ENCODE measurements at regions not wholly inside any gene's neighbourhood (a gene's known extent, or its start where the extent isn't known, plus 50 kb on each side); places are given as distances from the start of the nearest gene placed in this dataset.
"Not testable (repeated sequence)": the region's sequence is repeated elsewhere in the genome, so short reads cannot be mapped to it uniquely, and the experiment has no call there.

DNA sequence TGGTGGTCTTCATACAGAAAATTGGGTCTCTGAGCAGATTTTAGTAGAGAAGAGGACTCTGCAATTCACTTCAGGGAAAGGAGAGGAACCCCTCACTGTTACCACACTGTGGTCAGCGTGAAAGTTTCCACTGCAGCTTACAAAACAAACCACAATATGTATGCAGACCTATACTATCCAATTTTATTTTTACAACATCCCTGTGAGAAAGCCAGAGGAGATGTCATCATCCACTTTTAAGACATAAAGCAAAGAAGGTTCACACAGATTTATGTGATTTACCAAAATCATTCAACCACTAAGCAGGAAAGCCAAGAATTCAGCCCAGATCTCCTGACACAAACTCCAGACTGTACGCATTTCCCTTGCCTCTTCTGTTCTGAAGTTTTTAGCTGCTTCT lies 442.4 kb downstream of the FRK start:
- DNase-seq: no peak

DNA sequence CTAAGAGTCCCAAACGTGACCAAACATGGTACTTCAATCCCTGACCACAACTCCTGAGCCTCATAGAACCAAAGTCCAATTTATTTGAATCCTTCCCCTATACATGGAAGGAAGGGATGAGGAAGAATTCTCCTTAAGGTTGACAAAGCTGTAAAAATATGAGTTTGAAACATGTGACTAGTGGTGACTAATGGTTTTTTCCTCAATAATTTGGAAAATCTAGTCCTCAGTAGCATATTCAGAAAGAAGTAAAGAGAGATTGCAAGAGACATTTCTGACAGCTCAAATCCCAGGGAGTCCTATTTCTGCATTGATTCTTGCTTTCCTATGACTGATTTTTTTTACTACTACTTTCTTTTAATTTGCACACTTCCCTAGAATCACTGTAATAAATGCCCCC lies 443.7 kb downstream of the FRK start:
- no peak for DNase-seq

DNA sequence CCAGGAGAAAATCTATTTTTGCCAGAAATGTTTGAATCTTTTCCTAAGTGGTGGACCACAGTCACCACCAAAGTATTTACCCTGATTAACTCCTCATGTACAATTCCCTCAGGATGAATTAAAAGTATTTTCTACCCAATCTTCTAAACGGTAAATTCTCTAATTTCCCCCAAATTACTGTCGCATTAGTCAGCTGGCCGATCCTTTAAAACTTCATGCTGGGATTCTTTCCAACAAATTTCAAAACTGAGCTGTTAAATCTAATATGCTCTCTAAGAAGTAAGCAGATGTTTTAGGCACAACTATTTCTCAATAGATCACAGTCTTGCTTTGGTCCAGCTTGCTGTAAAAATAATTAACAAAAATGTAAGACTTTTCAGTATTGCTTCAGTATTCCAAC lies 447.2 kb downstream of the FRK start:
- DNase-seq: no peak

DNA sequence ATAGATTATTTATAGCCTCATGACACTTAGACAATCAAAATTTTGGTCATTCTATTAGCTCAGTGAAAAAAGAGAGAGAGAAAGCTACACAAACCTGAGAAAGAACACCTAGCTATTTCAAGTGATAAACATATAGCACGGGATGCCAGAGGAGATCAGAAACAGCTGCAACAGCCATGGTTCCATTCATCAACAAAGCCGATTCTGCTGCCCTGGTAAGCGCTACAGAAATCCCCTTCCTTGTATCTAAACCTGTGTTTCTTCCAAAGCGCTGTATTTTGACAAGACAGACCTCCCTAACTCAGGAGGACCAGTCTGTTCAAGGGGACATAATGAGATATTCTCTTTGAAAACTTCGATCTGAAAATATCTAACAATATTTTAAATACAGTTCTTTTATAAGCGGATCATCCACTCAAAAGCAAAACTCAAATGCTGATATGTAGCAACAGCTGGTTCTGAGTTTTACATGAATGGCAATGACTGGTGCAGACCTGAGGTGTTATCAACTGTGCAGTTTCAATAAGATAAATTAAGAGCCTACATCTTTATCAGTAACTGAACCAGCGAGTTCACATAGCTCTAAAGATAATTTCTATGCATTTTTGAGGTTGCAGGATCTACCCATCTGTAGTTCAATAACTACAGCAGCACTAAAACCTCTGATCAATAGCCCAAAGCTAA lies 447.8 kb downstream of the FRK start:
- no peak for DNase-seq

DNA sequence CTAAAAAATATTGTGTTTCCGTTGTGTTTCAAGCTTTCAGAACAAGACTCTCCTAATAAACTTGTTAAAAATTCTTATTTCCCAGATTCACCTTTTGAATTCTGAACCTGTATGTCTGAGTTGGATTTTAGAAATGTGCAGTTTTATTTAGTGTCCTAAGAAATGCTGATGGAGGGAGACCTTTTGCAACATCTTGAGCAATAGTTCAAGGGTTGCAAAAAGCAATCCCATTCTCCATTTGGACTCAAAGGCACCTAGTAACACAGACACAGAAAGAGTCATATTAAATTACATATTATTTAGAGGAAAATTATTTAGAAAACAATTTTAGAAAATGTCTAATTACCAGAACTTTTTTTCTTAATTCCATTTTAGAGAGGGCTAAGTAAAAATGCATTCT lies 448.5 kb downstream of the FRK start:
- DNase-seq: no peak

DNA sequence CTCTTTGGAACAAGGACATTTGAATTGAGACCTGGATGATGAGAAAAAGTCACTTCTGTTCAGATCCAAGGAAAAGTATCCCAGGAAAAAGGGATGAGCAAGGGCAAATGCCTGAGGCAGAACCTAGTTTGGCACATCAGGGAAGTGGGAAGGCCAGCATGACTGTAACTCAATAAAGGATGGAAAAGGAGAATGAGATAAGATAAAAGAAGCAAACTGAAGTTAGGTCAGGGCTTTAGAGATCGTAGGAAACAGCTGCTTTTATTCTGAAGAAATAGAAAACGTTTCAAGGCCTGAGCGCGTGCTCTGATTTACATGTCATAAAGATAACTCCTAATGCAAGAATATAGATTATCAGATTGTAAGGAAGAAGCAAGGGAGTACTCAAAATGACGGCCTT lies 450.0 kb downstream of the FRK start:
- no peak for DNase-seq

DNA sequence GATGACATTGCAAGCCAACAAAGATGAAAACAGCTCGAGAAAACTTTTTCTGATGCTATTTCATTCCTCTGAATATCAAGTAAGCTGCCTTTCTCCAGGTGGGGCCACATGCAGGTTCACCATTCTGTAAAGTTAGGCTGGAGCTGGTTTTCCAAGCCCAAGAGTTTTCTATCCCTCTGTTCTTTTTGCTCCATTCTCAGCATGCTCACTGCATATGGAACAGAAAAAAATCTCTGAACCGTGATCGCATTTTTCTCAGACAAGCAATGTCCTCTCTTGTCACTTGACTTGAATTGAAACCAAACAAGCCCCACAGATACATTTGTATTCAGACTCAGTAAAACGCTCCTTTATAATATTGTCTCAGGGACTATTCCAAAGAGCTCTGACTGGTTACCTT lies 451.6 kb downstream of the FRK start:
- no peak for DNase-seq

DNA sequence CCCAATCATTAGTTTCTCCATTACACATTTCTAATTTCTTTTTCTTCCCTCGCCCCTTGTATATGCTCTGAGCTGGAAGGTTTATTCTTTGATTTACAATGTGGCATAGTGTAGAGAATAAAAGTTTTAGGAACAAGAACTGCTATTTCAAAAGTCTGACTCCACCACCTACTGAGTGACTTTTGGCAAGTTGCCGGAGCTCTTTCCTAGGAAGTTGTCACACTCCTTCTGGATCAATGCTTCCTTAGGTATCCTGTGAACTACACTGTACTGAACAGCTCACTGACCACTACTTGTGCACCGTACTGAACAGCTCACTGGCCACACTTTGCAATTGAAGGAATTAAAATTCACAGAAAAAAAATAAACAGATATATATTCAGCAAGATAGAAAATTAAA lies 458.2 kb downstream of the FRK start:
- DNase-seq: no peak

DNA sequence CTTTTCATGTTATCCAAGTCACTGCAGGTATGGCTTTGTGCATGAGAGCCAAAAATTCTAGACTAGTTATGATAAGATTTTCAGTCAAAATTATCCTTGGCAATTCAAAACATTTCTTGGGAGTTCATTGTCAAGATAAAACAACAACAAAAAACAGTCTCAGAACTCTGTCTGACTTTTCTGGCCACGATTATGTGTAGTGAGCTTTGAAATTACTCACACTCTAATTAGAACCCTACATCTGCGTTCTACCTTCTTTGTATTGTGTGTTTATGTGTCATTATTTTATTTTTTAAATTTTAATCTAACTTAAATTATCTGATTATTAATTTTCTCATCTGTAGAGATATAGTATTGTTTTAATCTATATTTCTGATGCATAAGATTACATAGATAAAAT lies 459.2 kb downstream of the FRK start:
- DNase-seq: no peak

DNA sequence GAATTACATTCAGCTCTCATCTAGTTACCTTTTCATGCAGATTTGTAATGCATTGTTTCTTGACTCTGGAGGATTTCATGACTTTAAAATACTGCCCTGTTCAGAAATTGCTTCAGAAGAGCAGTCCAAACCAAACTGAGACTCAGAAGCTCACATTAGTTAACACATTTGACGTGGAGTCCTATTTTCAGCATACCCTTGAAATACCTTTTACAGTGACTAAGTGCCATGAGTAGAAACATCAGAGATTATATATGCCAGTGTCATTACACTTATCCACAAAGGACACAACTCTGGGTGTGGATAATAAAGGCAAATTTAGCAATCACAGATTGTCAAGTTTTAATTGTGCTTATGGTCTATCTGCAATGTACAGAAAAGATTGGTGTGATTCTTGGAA lies 459.6 kb downstream of the FRK start:
- no peak for DNase-seq

DNA sequence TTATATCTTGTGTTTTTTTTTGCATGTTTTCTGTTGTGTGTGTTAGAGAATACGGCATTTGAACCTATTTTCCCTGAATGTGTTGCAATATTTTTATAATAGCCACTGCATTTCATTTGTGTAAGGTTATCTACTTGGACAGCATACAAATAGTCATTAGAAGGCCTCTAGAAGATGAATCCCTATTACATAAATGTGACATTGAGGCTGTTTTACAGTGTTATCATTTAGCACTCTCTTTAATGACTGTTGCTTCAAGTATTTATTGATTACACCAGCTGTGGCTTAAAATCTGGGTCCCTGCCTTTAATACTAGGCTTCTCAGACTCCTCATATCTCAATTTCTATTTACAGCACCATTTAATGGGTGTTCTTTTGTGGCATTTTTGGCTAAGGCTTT lies 465.8 kb downstream of the FRK start:
- DNase-seq: no peak

DNA sequence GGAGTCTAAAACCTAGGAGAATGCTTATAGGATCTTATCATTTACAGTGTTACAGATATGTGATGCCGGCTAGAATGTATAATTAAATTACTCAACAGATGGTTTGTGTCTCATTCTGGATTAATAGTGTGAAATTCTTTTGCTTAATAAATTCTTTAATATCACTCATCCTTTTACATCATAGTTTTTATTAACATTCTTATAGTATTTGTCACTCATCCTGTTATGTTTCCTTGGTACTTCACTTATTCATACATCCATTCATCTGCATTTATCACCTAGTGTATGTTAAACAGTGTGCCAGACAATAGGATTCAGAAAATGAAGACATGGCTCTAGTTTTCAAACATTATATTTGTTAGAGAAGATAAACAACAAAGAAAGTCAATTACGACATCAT lies 468.7 kb downstream of the FRK start:
- DNase-seq: no peak

DNA sequence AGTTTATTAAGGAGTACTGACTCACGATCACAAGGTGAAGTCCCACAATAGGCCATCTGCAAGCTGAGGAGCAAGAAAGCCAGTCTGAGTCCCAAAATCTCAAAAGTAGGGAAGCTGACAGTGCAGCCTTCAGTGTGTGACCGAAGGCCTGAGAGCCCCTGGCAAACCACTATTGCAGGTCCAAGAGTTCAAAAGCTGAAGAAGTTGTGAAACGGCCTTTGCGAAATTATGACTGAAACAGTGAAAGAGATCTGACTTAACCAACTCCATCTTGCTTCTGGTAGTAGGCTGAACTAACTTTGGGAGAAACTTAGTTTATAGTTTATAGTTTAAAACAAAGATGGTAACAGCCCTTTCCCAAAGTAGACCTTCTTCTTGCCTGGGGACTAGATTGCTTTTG lies 471.6 kb downstream of the FRK start:
- not testable (repeated sequence) for DNase-seq

DNA sequence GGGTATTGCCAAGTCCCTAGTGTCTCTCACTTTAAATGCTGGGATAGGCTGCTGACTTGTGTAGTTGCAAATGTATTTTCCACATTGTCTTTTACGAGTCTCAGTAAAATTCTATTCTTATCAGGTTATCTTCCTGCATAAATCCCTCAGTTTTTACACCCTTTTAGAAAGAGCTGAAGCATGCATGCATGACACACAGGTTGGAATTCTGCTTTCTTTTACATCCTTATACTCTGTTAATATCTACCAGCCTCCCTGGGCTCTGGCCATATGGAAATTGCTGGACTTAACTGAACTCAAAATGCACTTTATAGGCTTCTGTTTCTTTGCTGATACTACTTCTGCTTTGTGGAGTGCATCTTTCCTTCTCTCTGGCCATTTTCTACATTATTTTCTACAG lies 477.4 kb downstream of the FRK start:
- no peak for DNase-seq

DNA sequence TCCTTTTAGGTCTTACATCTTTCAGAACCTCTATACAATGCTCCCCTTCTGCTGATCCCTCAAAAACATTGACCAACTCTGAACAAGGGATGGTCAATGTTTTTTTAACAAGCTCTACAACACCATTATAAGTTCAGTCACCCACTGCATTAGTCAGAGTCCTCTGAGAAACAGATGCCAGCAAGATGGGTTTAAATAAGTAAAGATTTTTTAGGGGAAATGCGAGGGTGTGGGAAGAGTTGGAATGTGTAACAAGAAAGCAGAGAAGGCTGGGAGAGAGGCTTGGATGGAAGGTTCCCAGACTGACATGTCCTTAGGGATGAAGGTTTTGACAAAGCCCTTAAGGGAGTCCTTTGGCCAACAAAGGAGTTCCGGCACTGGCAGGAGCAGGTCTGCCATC lies 478.3 kb downstream of the FRK start:
- DNase-seq: no peak

DNA sequence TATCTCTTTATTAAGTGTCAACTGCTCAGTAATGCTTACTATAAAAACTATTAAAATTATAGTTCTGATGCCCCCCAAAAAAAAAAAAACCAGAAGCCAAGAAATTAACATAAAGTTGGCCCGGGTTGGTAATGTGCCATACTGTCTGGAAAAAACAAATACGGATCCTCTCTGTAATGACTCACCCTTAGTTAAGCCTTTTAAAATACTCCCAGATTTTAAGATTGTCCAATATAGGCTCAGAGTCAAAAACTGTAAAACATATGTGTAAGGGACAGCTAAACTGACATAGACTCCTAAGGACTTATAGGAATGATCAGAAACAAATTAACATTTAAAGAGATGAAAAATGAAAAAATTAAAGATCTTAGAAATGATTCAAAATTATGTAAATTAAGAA lies 481.1 kb downstream of the FRK start:
- not testable (repeated sequence) for DNase-seq

DNA sequence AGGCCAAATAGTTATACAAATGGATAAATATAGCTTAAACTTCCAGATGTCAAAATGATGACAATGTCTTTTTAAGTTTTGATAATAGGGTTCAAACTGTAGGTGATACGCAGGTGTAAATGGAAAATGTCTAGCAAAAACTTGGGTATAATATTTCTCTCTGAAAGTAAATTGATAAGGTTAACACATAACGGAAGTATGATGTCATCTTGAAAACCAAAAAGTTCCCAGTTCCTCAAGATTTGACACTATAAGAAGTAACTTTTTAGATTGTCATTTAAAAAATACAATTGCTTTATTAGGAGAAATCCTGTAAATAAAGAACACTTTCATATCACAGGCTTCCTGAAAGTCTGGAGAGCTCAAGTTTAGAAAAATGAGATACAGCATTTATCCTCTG lies 483.4 kb downstream of the FRK start:
- no peak for DNase-seq

DNA sequence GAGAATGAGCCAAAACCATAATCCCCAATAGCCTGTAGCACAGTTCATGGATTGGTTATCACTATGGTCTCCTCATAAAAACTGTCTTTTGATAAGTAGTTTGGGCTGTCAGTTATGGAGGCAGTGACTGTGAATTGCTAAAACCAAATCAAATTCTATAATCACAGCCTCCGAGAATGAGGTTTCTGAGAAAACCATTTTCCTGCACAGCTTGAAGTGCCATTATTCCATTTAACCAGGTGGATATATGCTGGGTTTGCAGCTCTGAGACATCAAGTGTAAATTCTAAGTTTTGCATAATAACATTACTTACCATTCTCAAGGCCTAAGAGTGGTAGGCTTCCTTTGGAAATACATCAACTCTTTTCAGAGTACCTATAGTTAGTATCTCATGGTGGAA lies 485.4 kb downstream of the FRK start:
- no peak for DNase-seq

DNA sequence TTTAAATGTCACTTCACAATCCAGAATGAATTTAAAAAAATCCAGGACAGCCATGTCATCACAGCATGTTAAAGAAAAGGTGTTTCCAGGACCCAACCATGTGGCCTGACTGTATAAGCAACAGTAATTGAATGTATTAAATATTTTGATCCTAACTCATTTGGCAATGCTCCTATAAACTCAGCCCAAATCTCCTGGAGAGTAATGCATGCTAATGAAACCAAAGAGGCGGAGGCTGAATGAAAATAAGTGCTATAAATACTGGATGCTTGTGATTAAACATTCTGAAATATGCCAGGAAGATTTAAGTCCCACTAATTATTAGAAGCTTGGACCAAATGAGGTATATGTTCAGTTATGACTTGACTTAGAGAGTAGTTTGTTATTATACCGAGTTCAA lies 486.8 kb downstream of the FRK start:
- no peak for DNase-seq

DNA sequence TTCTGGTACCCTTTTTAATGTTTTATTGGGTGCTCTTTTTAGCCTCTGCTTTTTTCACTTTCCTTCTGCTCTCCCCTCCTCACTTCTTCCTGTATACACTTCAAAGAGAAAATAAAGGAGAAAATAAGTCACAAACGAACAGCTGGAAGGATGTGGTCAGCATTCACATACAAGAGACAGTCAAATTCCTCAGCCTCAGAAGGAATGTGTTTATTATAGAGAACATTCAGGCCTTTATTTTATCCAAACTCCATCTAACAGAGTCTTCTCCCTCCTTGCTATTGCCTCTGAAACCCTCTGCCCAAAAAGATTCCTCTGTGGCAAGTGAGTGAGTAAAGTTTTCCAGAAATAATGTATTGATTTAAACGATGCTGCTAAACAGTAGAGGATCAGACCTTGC lies 490.4 kb downstream of the FRK start:
- no peak for DNase-seq

DNA sequence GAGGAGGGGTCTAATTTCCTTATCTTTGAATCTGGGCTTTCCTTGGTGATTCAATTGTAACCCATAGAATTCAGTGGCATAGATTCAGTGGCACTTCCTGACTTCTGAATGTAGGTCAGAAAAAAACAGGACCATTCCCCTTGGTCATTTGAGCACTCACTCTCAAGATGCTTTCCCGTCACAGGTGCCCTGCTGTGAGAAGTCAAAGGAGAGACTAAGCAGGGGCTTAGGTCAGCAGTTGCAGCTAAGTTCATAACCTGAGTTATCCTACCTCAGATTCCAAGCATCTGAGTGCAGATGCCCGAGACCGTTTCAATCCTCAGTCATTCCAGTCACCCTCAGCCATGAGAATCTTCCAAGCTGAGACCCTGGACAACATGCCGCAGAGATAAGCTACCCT lies 506.6 kb downstream of the FRK start:
- no peak for DNase-seq

DNA sequence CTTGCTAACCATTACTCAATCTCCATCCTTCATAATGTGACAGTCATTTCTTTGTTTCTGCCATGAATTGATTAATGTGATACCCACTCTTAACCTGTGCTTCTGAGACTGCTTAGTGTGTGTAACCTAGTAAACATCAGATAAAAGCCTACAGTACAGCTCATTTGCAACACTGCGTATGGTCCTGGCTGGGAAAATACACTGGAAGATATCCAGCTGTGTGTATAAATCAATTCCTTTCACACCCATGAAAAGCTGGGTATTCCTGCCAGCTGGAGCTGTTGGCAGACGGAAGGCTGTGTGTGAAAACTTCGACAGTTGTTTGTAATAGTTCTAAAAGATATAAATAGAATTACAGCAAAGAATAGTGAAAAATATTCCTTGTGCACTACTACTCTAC lies 509.2 kb downstream of the FRK start:
- no peak for DNase-seq

DNA sequence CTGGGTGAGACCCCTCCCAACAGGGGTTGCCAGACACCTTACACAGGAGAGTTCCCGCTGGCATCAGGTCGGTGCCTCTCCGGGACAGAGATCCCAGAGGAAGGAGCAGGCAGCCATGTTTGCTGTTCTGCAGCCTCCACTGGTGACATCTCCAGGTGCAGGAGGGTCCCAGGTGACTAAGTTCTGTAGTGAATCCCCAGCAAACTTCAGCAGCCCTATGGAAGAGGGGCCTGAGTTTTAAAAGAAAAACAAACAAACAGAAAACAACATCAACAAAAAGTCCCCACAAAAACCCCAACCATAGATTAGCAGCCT lies 515.1 kb downstream of the FRK start:
- DNase-seq: no peak

DNA sequence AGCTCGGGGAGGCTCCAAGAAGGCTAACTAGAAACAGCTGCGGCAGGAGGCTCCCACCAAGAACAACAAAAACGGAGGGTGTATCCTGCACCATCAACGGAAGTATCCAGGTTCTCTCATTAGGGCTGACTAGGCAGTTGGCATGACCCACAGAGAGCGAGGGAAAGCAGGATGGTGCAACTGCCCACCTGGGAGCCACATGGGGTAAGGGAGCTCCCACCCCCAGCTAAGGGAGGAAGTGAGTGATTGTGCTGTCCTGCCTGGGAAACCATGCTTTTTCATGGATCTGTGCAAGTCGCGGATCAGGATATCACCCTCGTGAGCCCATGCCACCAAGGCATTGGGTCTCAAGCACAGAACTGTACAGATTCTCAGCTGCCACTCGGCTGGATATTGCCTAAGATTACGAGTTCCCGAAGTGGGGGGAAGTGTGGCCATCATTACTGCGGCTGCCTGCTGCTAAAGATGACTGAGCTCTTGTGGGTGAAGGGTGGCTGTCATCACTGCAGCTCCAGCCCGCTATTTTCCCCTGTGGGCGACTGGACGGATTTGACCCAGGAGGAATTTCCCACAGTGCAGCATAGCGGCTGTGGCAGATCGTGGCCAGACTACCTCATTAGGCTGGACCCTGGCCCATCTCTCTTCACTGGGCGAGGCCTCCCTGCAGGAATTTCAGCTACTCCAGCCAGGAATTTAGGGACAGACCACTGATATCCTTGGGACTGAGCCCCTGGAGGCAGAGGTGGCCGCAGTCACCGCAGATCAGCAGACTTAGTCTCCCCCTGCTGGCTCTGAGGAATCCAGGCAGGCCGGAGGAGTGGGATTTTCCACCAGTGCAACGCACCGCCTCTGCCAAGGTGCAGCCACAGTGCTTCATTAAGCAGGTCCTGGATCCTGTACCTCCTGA lies 515.7 kb downstream of the FRK start:
- DNase-seq: peak; percentile 16
